Calu3 (cell line): ENCODE measurements at regions not wholly inside any gene's neighbourhood (a gene's known extent, or its start where the extent isn't known, plus 50 kb on each side); places are given as distances from the start of the nearest gene placed in this dataset.

Experiments
- BruUV-seq: library from RNA; stranded (reverse); fragments of 400-500 nt; replicated peaks from 2 replicates; lab custom pipeline; 2021; lab: Mats Ljungman, UMichigan
- CTCF ChIA-PET: fragments of 300-600 bp; sonication (Branson Sonifier 250); formaldehyde crosslinking; loops from one replicate; lab custom pipeline; 2022; ENCODE audit warnings: antibody characterized with exemption; lab: Charles Lee
- DNase-seq: peaks from one replicate; pipeline ENCODE4 v3.0.0; 2022
- H3K27ac Mint-ChIP-seq: one replicate; pipeline ENCODE4 v1.8.0; 2022; ENCODE audit warnings: mixed read lengths; ENCODE audit not compliant: unreplicated experiment
- H3K27me3 Mint-ChIP-seq: one replicate; pipeline ENCODE4 v1.8.0; 2022; ENCODE audit warnings: mixed read lengths; ENCODE audit not compliant: unreplicated experiment
- H3K36me3 Mint-ChIP-seq: one replicate; pipeline ENCODE4 v1.8.0; 2022; ENCODE audit warnings: mild to moderate bottlenecking, moderate library complexity, mixed read lengths; ENCODE audit not compliant: insufficient read depth, unreplicated experiment
- H3K4me1 Mint-ChIP-seq: one replicate; pipeline ENCODE4 v1.8.0; 2022; ENCODE audit warnings: mild to moderate bottlenecking, low read depth, mixed read lengths; ENCODE audit not compliant: unreplicated experiment
- H3K4me3 Mint-ChIP-seq: one replicate; pipeline ENCODE4 v1.8.0; 2022; ENCODE audit warnings: mild to moderate bottlenecking, low read depth, moderate library complexity, mixed read lengths; ENCODE audit not compliant: unreplicated experiment
- H3K9me3 Mint-ChIP-seq: one replicate; pipeline ENCODE4 v1.8.0; 2022; ENCODE audit warnings: low read depth, mixed read lengths; ENCODE audit not compliant: unreplicated experiment
- CTCF ChIP-seq: fragments of 200-600 bp; IDR thresholded peaks from one replicate; pipeline ENCODE4 v1.8.0; 2022; ENCODE audit warnings: antibody characterized with exemption; ENCODE audit not compliant: unreplicated experiment
- intact Hi-C: fragments of 100-400 bp; cut with micrococcal nuclease; formaldehyde crosslinking; loops from one replicate; pipeline ENCODE4 v1.10.0; 2022; ENCODE audit not compliant: unreplicated experiment

- Mint-ChIP-seq H3K27ac (no peak overlapping the region), H3K36me3 (no peaks in the 10 kb centered on the region), H3K4me1 (no peaks in the 10 kb centered on the region), H3K27me3 (peaks cover 71% of the 10 kb centered on the region), H3K4me3 (no peak overlapping the region), H3K9me3 (no peaks in the 10 kb centered on the region)
- CTCF ChIA-PET = interaction anchor here (1.3 kb wide), 1 partner anchor 25 kb away, joined by 3 read pairs; no protein-coding TSS in a partner anchor
- TF ChIP-seq CTCF = no peak
- DNase-seq = no peak
- intact Hi-C loops = no loop called here
- no TSS peak for BruUV-seq
Measured at GRCh38 chr3:124274051-124274450, 282.1 kb upstream of the ROPN1 start.

- CTCF ChIA-PET = interaction anchor here (1.3 kb wide), 1 partner anchor 27 kb away, joined by 3 read pairs; no protein-coding TSS in a partner anchor
Measured at GRCh38 chr3:124275412-124275811, 283.5 kb upstream of the ROPN1 start.

GRCh38 chr3:124276133-124276532, 284.2 kb upstream of the ROPN1 start:
- no peaks in the 10 kb centered on the region for H3K9me3 Mint-ChIP-seq
- intact Hi-C loops = no loop called here
- H3K4me1 Mint-ChIP-seq = no peaks in the 10 kb centered on the region
- BruUV-seq = no TSS peak
- H3K36me3 Mint-ChIP-seq = no peaks in the 10 kb centered on the region
- no peak for DNase-seq
- H3K27me3 Mint-ChIP-seq = peaks cover 84% of the 10 kb centered on the region
- H3K27ac Mint-ChIP-seq = no peak overlapping the region
- H3K4me3 Mint-ChIP-seq = no peak overlapping the region
- CTCF ChIA-PET = no interaction called here
- no peak for TF ChIP-seq CTCF

More at GRCh38 chr3:124275412-124275811, 283.5 kb upstream of the ROPN1 start:
- TF ChIP-seq CTCF = no peak
- H3K27me3 Mint-ChIP-seq = peaks cover 77% of the 10 kb centered on the region
- H3K4me3 Mint-ChIP-seq = no peak overlapping the region
- no peak for DNase-seq
- no peak overlapping the region for H3K27ac Mint-ChIP-seq
- no peaks in the 10 kb centered on the region for H3K9me3 Mint-ChIP-seq
- no TSS peak for BruUV-seq
- intact Hi-C loops = no loop called here
- H3K36me3 Mint-ChIP-seq = no peaks in the 10 kb centered on the region
- H3K4me1 Mint-ChIP-seq = no peaks in the 10 kb centered on the region

- BruUV-seq = no TSS peak
- Mint-ChIP-seq H3K4me1 (no peaks in the 10 kb centered on the region), H3K27me3 (peaks cover 84% of the 10 kb centered on the region), H3K9me3 (no peaks in the 10 kb centered on the region), H3K27ac (no peak overlapping the region), H3K4me3 (no peak overlapping the region), H3K36me3 (no peaks in the 10 kb centered on the region)
- intact Hi-C loops = no loop called here
- no peak for TF ChIP-seq CTCF
- no peak for DNase-seq
- CTCF ChIA-PET = no interaction called here
Measured at GRCh38 chr3:124276539-124277143, 284.7 kb upstream of the ROPN1 start.
